ENCODE measurements at regions not wholly inside any gene's neighbourhood (a gene's known extent, or its start where the extent isn't known, plus 50 kb on each side); places are given as distances from the start of the nearest gene placed in this dataset.

DNA sequence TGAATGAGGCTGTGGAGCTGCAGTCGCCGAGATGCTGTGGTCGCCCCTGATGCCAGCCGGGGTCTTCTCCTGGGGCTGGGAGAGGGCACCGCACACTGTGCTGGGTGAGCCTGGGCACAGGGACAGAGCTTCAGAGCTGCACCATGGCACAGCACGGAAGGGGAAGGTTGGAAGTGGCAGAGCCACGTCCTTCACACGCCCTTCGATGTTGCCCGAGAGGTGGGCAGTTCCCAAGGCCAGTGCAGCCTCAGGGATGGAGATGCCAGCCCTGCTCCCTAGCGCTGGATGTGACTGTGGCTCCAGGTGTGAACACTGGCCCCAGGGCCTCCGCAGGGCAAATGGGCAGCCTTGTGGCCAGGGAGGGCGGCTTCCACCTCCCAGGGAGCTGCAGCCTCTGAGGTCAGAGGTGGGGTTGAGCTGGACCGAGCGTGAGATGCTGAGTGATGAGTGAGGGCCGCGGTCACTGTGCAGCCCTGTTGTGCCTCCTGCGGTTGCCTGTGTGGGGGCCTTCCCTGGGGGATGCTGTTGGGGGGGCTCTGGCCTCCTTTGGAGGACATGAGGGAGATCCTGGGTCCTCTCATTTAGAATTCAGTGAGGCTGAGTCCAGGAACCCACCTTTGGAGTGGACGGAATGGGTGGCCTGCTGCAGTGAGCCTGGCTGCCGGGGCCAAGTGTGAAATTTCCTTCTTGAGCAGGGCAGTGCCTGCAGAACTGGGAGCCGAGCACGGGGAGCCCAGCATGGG is 1090.0 kb downstream of the BRD1 start:
- 77 to 83% (median 80%) methylated on average over 7 to 22 of the region's 22 CpGs for WGBS, 4 donors
- TF ChIP-seq, protein P1, sequence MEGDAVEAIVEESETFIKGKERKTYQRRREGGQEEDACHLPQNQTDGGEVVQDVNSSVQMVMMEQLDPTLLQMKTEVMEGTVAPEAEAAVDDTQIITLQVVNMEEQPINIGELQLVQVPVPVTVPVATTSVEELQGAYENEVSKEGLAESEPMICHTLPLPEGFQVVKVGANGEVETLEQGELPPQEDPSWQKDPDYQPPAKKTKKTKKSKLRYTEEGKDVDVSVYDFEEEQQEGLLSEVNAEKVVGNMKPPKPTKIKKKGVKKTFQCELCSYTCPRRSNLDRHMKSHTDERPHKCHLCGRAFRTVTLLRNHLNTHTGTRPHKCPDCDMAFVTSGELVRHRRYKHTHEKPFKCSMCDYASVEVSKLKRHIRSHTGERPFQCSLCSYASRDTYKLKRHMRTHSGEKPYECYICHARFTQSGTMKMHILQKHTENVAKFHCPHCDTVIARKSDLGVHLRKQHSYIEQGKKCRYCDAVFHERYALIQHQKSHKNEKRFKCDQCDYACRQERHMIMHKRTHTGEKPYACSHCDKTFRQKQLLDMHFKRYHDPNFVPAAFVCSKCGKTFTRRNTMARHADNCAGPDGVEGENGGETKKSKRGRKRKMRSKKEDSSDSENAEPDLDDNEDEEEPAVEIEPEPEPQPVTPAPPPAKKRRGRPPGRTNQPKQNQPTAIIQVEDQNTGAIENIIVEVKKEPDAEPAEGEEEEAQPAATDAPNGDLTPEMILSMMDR (IDR thresholded peaks at IDR 0.05): no peak
- no peak for TF ChIP-seq POLR2A (IDR thresholded peaks at IDR 0.05)
- DNase-seq: no peak
- intact Hi-C loops (cut with DNase I): no loop called here
- H3K4me3 ChIP-seq: no peak overlapping the region
- H3K9me3 ChIP-seq (replicated peaks in 1 of 3): no peaks in the 10 kb centered on the region
- no peaks in the 10 kb centered on the region for H3K4me1 ChIP-seq (replicated peaks in 1 of 2)
- H3K36me3 ChIP-seq (replicated peaks in 1 of 2): no peaks in the 10 kb centered on the region
- H3K27me3 ChIP-seq: no peaks in the 10 kb centered on the region
- no peak overlapping the region for H3K27ac ChIP-seq

DNA sequence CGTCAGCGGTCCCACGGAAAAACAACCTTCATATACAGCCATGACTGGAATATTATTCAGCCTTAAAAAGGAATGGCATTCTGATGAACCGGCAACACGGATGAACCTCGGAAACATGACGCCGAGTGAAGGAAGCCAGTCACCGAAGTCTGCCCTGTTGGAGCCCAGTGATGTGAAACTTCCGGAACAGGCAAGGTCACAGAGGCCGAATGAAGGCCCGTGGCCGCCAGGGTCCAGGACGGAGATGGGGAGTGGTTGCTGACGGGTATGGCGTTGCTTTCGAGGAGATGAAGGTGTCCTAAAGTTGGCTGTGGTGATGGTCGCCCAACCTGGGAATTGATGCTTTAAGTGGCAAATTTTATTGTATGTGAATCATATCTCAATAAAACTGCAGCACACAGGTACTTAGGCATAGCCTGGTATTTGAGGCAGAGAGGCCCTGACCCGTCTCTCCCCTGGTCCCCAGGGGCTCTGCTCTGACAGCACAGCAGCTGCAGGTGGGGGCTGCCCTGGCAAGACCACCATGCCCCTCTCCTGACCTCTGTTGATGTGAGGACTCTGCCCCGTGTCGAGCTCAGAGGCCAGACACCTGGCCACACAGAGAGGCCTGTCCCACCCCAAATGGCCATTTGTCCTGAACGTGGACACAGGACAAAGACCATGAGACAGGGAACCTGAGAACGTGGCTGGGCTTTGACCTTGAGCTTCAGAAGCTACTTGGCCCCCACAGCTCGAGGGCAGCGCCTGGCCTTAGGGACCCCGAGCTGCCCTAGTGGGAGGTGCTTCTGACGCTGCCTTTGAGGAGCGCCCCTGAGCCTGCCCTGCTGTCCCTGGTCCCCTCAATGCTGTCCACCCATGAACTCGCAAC is 1090.8 kb downstream of the BRD1 start:
- no peak for TF ChIP-seq POLR2A (IDR thresholded peaks at IDR 0.05)
- TF ChIP-seq, protein P1 (IDR thresholded peaks at IDR 0.05): no peak
- Histone ChIP-seq H3K36me3 (replicated peaks in 1 of 2) (no peaks in the 10 kb centered on the region), H3K4me1 (replicated peaks in 1 of 2) (no peaks in the 10 kb centered on the region), H3K9me3 (replicated peaks in 1 of 3) (no peaks in the 10 kb centered on the region), H3K4me3 (no peak overlapping the region), H3K27me3 (no peaks in the 10 kb centered on the region), H3K27ac (no peak overlapping the region)
- intact Hi-C loops (cut with DNase I): no loop called here
- WGBS, 4 donors: 77 to 87% (median 80%) methylated on average over 18 to 29 of the region's 29 CpGs
- DNase-seq: no peak

DNA sequence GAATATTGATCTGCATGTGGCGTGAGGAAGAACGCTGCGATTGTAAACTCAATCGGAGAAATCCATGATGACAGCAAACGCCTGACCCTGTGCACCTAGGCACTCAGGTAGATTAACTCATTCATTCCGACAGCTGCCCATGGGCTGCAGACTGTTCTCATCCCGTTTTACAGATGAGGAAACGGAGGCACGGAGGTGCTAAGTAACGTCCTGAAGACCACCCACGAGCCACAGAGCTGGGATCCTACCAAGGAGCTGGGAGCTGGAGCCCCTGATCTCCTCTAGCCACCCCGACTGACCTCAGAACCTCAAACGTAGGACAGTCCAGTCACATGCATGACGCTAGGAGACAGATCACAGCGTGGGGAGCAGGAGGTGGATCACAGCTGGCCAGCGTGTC is 1092.7 kb downstream of the BRD1 start:
- Histone ChIP-seq H3K9me3 (replicated peaks in 1 of 3) (no peaks in the 10 kb centered on the region), H3K4me1 (replicated peaks in 1 of 2) (no peaks in the 10 kb centered on the region), H3K36me3 (replicated peaks in 1 of 2) (no peaks in the 10 kb centered on the region), H3K4me3 (no peak overlapping the region), H3K27me3 (no peaks in the 10 kb centered on the region), H3K27ac (no peak overlapping the region)
- intact Hi-C loops (cut with DNase I): no loop called here
- no peak for TF ChIP-seq POLR2A (IDR thresholded peaks at IDR 0.05)
- TF ChIP-seq, protein P1 (IDR thresholded peaks at IDR 0.05): no peak
- DNase-seq: no peak
- 77 to 90% (median 82%) methylated on average over 16 of the region's 16 CpGs for WGBS, 4 donors

DNA sequence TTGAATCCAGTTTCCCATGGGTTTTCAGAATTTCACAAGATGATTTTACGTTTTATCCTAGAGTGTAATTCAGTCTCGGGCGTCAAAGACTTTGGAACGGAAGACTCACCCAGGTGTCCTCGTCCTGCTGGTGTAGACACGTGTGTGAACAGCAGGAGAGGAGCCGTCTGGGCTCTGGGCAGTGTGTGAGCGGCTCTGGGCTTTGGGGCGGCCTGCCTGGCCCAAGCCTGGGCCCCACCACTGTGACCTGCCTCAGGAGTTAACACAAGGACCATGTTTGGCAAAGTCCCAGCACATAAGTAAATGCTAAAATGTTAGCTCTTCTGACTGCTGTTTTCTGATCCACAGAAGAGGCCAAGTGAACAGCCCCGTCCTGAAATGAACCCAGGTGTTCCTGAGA is 1093.3 kb downstream of the BRD1 start:
- no peak for TF ChIP-seq POLR2A (IDR thresholded peaks at IDR 0.05)
- TF ChIP-seq, protein P1 (IDR thresholded peaks at IDR 0.05): no peak
- H3K9me3 ChIP-seq (replicated peaks in 1 of 3): no peaks in the 10 kb centered on the region
- 76 to 89% (median 82%) methylated on average over 10 of the region's 10 CpGs for WGBS, 4 donors
- no peak overlapping the region for H3K27ac ChIP-seq
- no peaks in the 10 kb centered on the region for H3K36me3 ChIP-seq (replicated peaks in 1 of 2)
- H3K4me1 ChIP-seq (replicated peaks in 1 of 2): no peaks in the 10 kb centered on the region
- H3K4me3 ChIP-seq: no peak overlapping the region
- intact Hi-C loops (cut with DNase I): no loop called here
- no peak for DNase-seq
- H3K27me3 ChIP-seq: no peaks in the 10 kb centered on the region

Measured in adrenal gland (tissue), 9 donors.